ENCODE measurements at regions not wholly inside any gene's neighbourhood (a gene's known extent, or its start where the extent isn't known, plus 50 kb on each side); places are given as distances from the start of the nearest gene placed in this dataset.
"Not testable (repeated sequence)": the region's sequence is repeated elsewhere in the genome, so short reads cannot be mapped to it uniquely, and the experiment has no call there.

DNA sequence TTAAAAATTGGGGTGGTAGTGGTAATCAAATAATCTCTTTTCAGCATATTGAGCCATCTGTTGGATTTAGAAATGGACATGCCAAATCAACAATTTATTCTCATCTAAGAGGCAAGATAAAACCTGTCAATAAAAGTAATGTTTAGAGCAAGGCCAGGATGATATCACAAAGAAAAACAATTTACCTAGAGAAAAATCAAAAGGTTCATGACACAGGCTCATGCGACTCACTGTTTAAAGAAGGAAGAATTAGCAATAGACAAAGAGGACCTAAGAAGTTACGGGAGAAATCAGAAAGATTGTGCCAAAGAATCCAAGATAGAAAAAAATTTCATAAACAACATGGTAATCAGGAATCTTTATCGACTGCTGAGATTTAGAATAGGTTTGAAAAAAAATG, 868.5 kb upstream of the GBE1 start:
- Histone ChIP-seq H3K36me3 (ENCODE audit: control insufficient read depth, insufficient read depth, low read length) (no peaks in the 10 kb centered on the region), H3K27ac (ENCODE audit: low read length) (no peak overlapping the region), H3K4me1 (ENCODE audit: control insufficient read depth, insufficient read depth, low read length) (no peaks in the 10 kb centered on the region), H3K4me3 (ENCODE audit: low read length) (no peak overlapping the region), H3K9me3 (ENCODE audit: control insufficient read depth, insufficient read depth, low read length) (no peaks in the 10 kb centered on the region; the same call in 1 of the 2 replicates), H3K27me3 (ENCODE audit: control insufficient read depth, insufficient read depth, low read length) (no peaks in the 10 kb centered on the region)
- WGBS (ENCODE audit: insufficient coverage, insufficient read length): no CpG with 5 or more reads among the region's 3 CpGs
- no peak for DNase-seq (ENCODE audit: low read depth, low spot score)

DNA sequence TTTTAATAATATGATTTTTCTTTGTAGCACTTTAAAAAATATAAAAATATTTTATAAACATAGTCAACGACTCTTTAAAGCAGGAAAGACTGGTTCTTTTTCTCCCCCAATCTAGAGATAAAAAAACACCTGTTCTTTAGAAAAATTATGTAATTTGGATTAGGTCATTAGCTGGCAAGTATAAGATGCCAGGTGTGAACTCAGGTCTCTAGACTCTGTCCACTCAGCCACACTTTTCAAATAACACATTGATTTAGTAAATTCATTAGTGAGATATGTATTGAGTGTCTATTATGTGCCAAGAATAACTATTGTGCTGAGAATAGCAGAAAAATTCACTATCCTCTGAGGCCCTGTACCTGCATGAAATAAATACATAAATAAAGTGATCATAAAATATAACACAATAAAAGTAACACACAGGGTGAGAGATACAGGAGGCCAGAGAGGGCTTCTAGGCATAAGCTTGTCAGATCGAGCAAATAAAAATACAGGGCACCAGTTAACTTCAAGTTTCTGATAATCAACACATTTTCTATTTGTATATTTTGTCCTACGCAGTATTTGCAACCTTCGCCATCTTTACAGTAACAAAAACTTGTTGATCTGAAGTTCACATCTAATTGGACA, 867.1 kb upstream of the GBE1 start:
- H3K9me3 ChIP-seq (ENCODE audit: control insufficient read depth, insufficient read depth, low read length): no peaks in the 10 kb centered on the region; the same call in 1 of the 2 replicates
- H3K36me3 ChIP-seq (ENCODE audit: control insufficient read depth, insufficient read depth, low read length): no peaks in the 10 kb centered on the region
- no peak for DNase-seq (ENCODE audit: low read depth, low spot score)
- WGBS (ENCODE audit: insufficient coverage, insufficient read length): no CpG with 5 or more reads among the region's 4 CpGs
- no peak overlapping the region for H3K4me3 ChIP-seq (ENCODE audit: low read length)
- no peaks in the 10 kb centered on the region for H3K4me1 ChIP-seq (ENCODE audit: control insufficient read depth, insufficient read depth, low read length)
- H3K27me3 ChIP-seq (ENCODE audit: control insufficient read depth, insufficient read depth, low read length): no peaks in the 10 kb centered on the region
- H3K27ac ChIP-seq (ENCODE audit: low read length): no peak overlapping the region

GRCh38 chr3:82627733-82628132, 866.3 kb upstream of the GBE1 start:
- no peaks in the 10 kb centered on the region for H3K27me3 ChIP-seq (ENCODE audit: control insufficient read depth, insufficient read depth, low read length)
- H3K9me3 ChIP-seq (ENCODE audit: control insufficient read depth, insufficient read depth, low read length): no peaks in the 10 kb centered on the region; the same call in 1 of the 2 replicates
- no peaks in the 10 kb centered on the region for H3K36me3 ChIP-seq (ENCODE audit: control insufficient read depth, insufficient read depth, low read length)
- no peak overlapping the region for H3K27ac ChIP-seq (ENCODE audit: low read length)
- H3K4me1 ChIP-seq (ENCODE audit: control insufficient read depth, insufficient read depth, low read length): no peaks in the 10 kb centered on the region
- no peak overlapping the region for H3K4me3 ChIP-seq (ENCODE audit: low read length)
- no CpG with 5 or more reads among the region's 5 CpGs for WGBS (ENCODE audit: insufficient coverage, insufficient read length)
- DNase-seq (ENCODE audit: low read depth, low spot score): no peak

DNA sequence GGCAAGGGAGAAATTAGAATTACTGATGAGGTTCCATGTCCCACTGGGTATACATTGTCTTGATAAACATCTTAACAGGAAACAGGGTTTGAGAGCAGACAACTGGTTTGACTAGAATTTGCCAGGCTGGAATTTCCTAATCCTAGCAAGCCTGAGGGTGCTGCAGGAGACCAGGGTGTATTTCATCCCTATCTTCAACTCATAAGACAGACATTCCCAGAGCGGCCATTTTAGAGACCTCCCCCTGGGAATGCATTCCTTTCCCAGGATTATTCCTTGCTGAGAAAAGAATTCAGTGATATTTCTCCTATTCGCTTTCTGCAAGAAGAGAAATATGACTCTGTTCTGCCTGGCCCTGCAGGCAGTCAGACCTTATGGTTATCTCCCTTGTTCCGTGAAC, 859.3 kb upstream of the GBE1 start:
- no CpG with 5 or more reads among the region's 3 CpGs for WGBS (ENCODE audit: insufficient coverage, insufficient read length)

DNA sequence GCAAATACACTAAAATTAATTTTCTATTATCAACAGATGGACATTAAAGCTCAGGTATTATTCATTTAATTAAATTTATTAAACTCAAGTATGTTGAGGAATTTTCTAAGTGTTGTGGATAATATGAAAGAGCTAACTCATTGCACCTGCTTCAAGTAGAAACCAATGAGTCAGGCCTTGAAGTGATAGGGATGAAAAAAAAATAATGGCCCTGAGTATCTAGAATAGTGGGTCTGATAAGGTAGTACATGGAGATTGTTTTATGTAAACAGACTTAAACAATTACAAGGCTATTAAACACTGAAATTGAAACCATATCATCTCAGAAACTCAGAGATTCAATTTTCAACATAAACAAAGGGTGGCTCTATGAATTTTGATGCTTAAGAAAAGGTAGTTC, 857.1 kb upstream of the GBE1 start:
- no peak overlapping the region for H3K4me3 ChIP-seq (ENCODE audit: low read length)
- no peaks in the 10 kb centered on the region for H3K27me3 ChIP-seq (ENCODE audit: control insufficient read depth, insufficient read depth, low read length)
- no peaks in the 10 kb centered on the region; the same call in 1 of the 2 replicates for H3K9me3 ChIP-seq (ENCODE audit: control insufficient read depth, insufficient read depth, low read length)
- no peak for DNase-seq (ENCODE audit: low read depth, low spot score)
- H3K27ac ChIP-seq (ENCODE audit: low read length): no peak overlapping the region
- no peaks in the 10 kb centered on the region for H3K4me1 ChIP-seq (ENCODE audit: control insufficient read depth, insufficient read depth, low read length)
- H3K36me3 ChIP-seq (ENCODE audit: control insufficient read depth, insufficient read depth, low read length): no peaks in the 10 kb centered on the region

More for the DNA sequence above, 859.3 kb upstream of the GBE1 start:
- not testable (repeated sequence) for H3K36me3 ChIP-seq (ENCODE audit: control insufficient read depth, insufficient read depth, low read length); H3K27me3 ChIP-seq (ENCODE audit: control insufficient read depth, insufficient read depth, low read length); H3K27ac ChIP-seq (ENCODE audit: low read length); H3K4me3 ChIP-seq (ENCODE audit: low read length); H3K9me3 ChIP-seq (ENCODE audit: control insufficient read depth, insufficient read depth, low read length); DNase-seq (ENCODE audit: low read depth, low spot score); H3K4me1 ChIP-seq (ENCODE audit: control insufficient read depth, insufficient read depth, low read length)

GRCh38 chr3:82610236-82610635, 848.8 kb upstream of the GBE1 start:
- H3K4me1 ChIP-seq (ENCODE audit: control insufficient read depth, insufficient read depth, low read length): no peaks in the 10 kb centered on the region
- WGBS (ENCODE audit: insufficient coverage, insufficient read length): 100% methylated on average over 1 of the region's 1 CpG
- DNase-seq (ENCODE audit: low read depth, low spot score): no peak
- H3K27me3 ChIP-seq (ENCODE audit: control insufficient read depth, insufficient read depth, low read length): no peaks in the 10 kb centered on the region
- no peaks in the 10 kb centered on the region for H3K9me3 ChIP-seq (ENCODE audit: control insufficient read depth, insufficient read depth, low read length)
- no peak overlapping the region for H3K27ac ChIP-seq (ENCODE audit: low read length)
- no peaks in the 10 kb centered on the region for H3K36me3 ChIP-seq (ENCODE audit: control insufficient read depth, insufficient read depth, low read length)
- H3K4me3 ChIP-seq (ENCODE audit: low read length): no peak overlapping the region

DNA sequence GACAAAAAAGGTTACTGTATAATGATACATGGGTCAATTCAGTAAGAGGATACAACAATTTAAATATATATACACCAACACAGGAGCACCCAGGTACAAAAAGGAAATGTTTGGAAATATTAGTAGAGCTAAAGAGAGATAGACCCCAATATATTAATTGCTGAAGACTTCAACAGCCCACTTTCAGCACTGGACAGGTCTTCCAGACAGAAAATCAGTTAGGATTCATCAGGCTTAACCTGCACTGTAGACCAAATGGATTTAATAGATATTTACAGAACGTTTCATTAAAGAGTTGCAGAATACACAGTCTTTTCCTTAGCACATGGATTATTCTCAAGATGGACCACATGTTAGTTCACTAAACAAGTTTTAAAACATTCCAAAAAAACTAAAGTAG, 845.9 kb upstream of the GBE1 start:
- Histone ChIP-seq H3K36me3 (ENCODE audit: control insufficient read depth, insufficient read depth, low read length) (no peaks in the 10 kb centered on the region), H3K4me3 (ENCODE audit: low read length) (no peak overlapping the region), H3K9me3 (ENCODE audit: control insufficient read depth, insufficient read depth, low read length) (no peaks in the 10 kb centered on the region), H3K27me3 (ENCODE audit: control insufficient read depth, insufficient read depth, low read length) (no peaks in the 10 kb centered on the region), H3K27ac (ENCODE audit: low read length) (no peak overlapping the region), H3K4me1 (ENCODE audit: control insufficient read depth, insufficient read depth, low read length) (no peaks in the 10 kb centered on the region)
- WGBS (ENCODE audit: insufficient coverage, insufficient read length): no CpG with 5 or more reads among the region's 1 CpG
- no peak for DNase-seq (ENCODE audit: low read depth, low spot score)

DNA sequence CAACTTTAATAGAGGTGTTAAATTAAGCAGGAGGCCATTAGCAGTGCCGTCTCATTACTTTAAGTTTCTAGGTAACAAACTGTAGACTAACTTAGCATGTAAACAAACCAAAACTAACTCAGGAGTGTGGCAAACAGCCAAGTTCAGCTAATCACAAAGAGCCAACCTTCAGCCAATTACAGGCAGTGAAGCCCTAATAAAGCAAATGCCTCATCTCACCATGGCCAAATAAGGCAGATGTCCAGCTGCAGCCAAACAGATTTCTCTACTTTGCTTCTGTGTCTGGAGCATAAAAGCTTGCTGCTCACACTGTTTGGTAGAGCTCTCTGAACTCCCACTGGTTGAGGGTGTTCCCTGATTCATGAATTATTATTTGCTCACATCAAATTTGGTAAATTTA, 835.4 kb upstream of the GBE1 start:
- H3K27ac ChIP-seq (ENCODE audit: low read length): no peak overlapping the region
- no peaks in the 10 kb centered on the region for H3K4me1 ChIP-seq (ENCODE audit: control insufficient read depth, insufficient read depth, low read length)
- no peak for DNase-seq (ENCODE audit: low read depth, low spot score)
- H3K27me3 ChIP-seq (ENCODE audit: control insufficient read depth, insufficient read depth, low read length): no peaks in the 10 kb centered on the region
- H3K4me3 ChIP-seq (ENCODE audit: low read length): no peak overlapping the region
- peaks cover 5% of the 10 kb centered on the region for H3K9me3 ChIP-seq (ENCODE audit: control insufficient read depth, insufficient read depth, low read length)
- WGBS (ENCODE audit: insufficient coverage, insufficient read length): no CpG with 5 or more reads among the region's 1 CpG
- no peaks in the 10 kb centered on the region for H3K36me3 ChIP-seq (ENCODE audit: control insufficient read depth, insufficient read depth, low read length)

DNA sequence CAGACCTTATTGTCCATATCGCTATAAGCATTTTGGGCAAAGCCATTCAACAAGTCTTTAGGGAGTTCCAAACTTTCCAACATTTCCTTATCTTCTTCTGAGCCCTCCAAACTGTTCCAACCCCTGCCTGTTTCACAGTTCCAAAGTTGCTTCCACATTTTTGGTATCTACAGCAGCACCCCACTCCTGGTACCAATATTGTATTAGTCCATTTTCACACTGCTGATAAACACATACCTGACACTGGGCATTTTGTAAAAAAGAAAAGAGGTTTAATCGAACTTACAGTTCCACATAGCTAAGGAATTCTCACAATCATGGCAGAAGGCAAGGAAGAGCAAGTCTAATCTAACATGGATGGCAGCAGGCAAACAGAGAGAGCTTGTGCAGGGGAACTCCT, 834.1 kb upstream of the GBE1 start:
- Histone ChIP-seq H3K27me3 (ENCODE audit: control insufficient read depth, insufficient read depth, low read length) (no peaks in the 10 kb centered on the region), H3K36me3 (ENCODE audit: control insufficient read depth, insufficient read depth, low read length) (no peaks in the 10 kb centered on the region), H3K27ac (ENCODE audit: low read length) (no peak overlapping the region), H3K4me1 (ENCODE audit: control insufficient read depth, insufficient read depth, low read length) (no peaks in the 10 kb centered on the region), H3K9me3 (ENCODE audit: control insufficient read depth, insufficient read depth, low read length) (peaks cover 5% of the 10 kb centered on the region), H3K4me3 (ENCODE audit: low read length) (no peak overlapping the region)
- WGBS (ENCODE audit: insufficient coverage, insufficient read length): no CpG with 5 or more reads among the region's 2 CpGs
- no peak for DNase-seq (ENCODE audit: low read depth, low spot score)

- H3K27ac ChIP-seq (ENCODE audit: low read length): no peak overlapping the region
Observed at GRCh38 chr3:82587174-82587573, 825.7 kb upstream of the GBE1 start.

GRCh38 chr3:82586414-82586813, 825.0 kb upstream of the GBE1 start:
- H3K9me3 ChIP-seq (ENCODE audit: control insufficient read depth, insufficient read depth, low read length): no peaks in the 10 kb centered on the region
- DNase-seq (ENCODE audit: low read depth, low spot score): no peak
- no CpG with 5 or more reads among the region's 3 CpGs for WGBS (ENCODE audit: insufficient coverage, insufficient read length)
- no peaks in the 10 kb centered on the region for H3K4me1 ChIP-seq (ENCODE audit: control insufficient read depth, insufficient read depth, low read length)
- H3K27ac ChIP-seq (ENCODE audit: low read length): no peak overlapping the region
- no peak overlapping the region for H3K4me3 ChIP-seq (ENCODE audit: low read length)
- H3K36me3 ChIP-seq (ENCODE audit: control insufficient read depth, insufficient read depth, low read length): no peaks in the 10 kb centered on the region
- H3K27me3 ChIP-seq (ENCODE audit: control insufficient read depth, insufficient read depth, low read length): no peaks in the 10 kb centered on the region

More at GRCh38 chr3:82587174-82587573, 825.7 kb upstream of the GBE1 start:
- Histone ChIP-seq H3K27me3 (ENCODE audit: control insufficient read depth, insufficient read depth, low read length) (no peaks in the 10 kb centered on the region), H3K4me3 (ENCODE audit: low read length) (no peak overlapping the region), H3K9me3 (ENCODE audit: control insufficient read depth, insufficient read depth, low read length) (no peaks in the 10 kb centered on the region), H3K4me1 (ENCODE audit: control insufficient read depth, insufficient read depth, low read length) (no peaks in the 10 kb centered on the region), H3K36me3 (ENCODE audit: control insufficient read depth, insufficient read depth, low read length) (no peaks in the 10 kb centered on the region)
- DNase-seq (ENCODE audit: low read depth, low spot score): no peak
